IMR-90 (cell line): ENCODE measurements at regions not wholly inside any gene's neighbourhood (a gene's known extent, or its start where the extent isn't known, plus 50 kb on each side); places are given as distances from the start of the nearest gene placed in this dataset.

Experiments used
- ATAC-seq: fragments of 200-7000 bp; cut with Tn5 transposase; 2 replicates; pipeline ENCODE4 v1.9.1; 2020; ENCODE audit warnings: low read depth, mild to moderate bottlenecking, moderate library complexity
- BruUV-seq: library from RNA; stranded (reverse); fragments of 400-500 nt; replicated peaks from 2 replicates; lab custom pipeline; 2021; lab: Mats Ljungman, UMichigan
- CTCF ChIA-PET: fragments of 300-600 bp; formaldehyde crosslinking; extraction: SDS; loops from one replicate; lab custom pipeline; 2021; ENCODE audit warnings: antibody characterized with exemption; lab: Yijun Ruan, JAX
- POLR2A ChIA-PET: fragments of 300-600 bp; sonication (Branson Sonifier 250); formaldehyde crosslinking; loops from one replicate; lab custom pipeline; 2022; ENCODE audit warnings: antibody characterized with exemption; ENCODE audit not compliant: unreplicated experiment; lab: Charles Lee
- DNase-seq: peaks from one replicate; pipeline ENCODE4 v3.0.0; 2013
- H2AFZ ChIP-seq: replicated peaks from 2 replicates; pipeline ENCODE3; 2013; ENCODE audit warnings: low read length, mild to moderate bottlenecking; ENCODE audit not compliant: poor library complexity
- H2AK5ac ChIP-seq: 2 replicates; pipeline ENCODE4 v1.6.1; 2013; ENCODE audit warnings: low read depth, low read length, inconsistent platforms
- H2AK9ac ChIP-seq: replicated peaks from 2 replicates; pipeline ENCODE3; 2013; ENCODE audit warnings: mild to moderate bottlenecking, low read depth, low read length, moderate library complexity; ENCODE audit not compliant: poor library complexity
- H2BK120ac ChIP-seq: 2 replicates; pipeline ENCODE4 v1.6.1; 2013; ENCODE audit warnings: low read depth, low read length, inconsistent platforms
- H2BK15ac ChIP-seq: 3 replicates; pipeline ENCODE4 v1.6.1; 2013; ENCODE audit warnings: low read depth, low read length, inconsistent platforms
- H2BK20ac ChIP-seq: 2 replicates; pipeline ENCODE4 v1.6.1; 2013; ENCODE audit warnings: low read depth, mild to moderate bottlenecking, inconsistent platforms, low read length, moderate library complexity
- H2BK5ac ChIP-seq: 2 replicates; pipeline ENCODE4 v1.6.1; 2013; ENCODE audit warnings: mild to moderate bottlenecking, low read depth, low read length, inconsistent platforms; ENCODE audit not compliant: poor library complexity, severe bottlenecking
- H3K14ac ChIP-seq: replicated peaks from 2 replicates; pipeline ENCODE4 v1.6.1; 2013; ENCODE audit warnings: low read depth, low read length, inconsistent platforms
- H3K18ac ChIP-seq: 2 replicates; pipeline ENCODE4 v1.6.1; 2013; ENCODE audit warnings: low read depth, low read length, control low read depth
- H3K23ac ChIP-seq: 2 replicates; pipeline ENCODE4 v1.6.1; 2013; ENCODE audit warnings: low read depth, low read length, inconsistent platforms
- H3K27ac ChIP-seq: 2 replicates; pipeline ENCODE4 v1.5.1; 2013; ENCODE audit warnings: mild to moderate bottlenecking, control low read depth, low read length; ENCODE audit not compliant: insufficient read depth
- H3K27me3 ChIP-seq: 2 replicates; pipeline ENCODE4 v1.6.1; 2013; ENCODE audit warnings: low read length; ENCODE audit not compliant: control insufficient read depth, insufficient read depth
- H3K36me3 ChIP-seq: 2 replicates; pipeline ENCODE4 v1.6.1; 2013; ENCODE audit warnings: low read length, mixed read lengths; ENCODE audit not compliant: control insufficient read depth, insufficient read depth
- H3K4ac ChIP-seq: 2 replicates; pipeline ENCODE4 v1.6.1; 2013; ENCODE audit warnings: low read depth, low read length, inconsistent platforms
- H3K4me1 ChIP-seq: 2 replicates; pipeline ENCODE4 v1.6.1; 2013; ENCODE audit warnings: low read length, mixed read lengths; ENCODE audit not compliant: control insufficient read depth, insufficient read depth
- H3K4me2 ChIP-seq: 2 replicates; pipeline ENCODE4 v1.6.1; 2013; ENCODE audit warnings: low read depth, mild to moderate bottlenecking, control low read depth, low read length, moderate library complexity
- H3K4me3 ChIP-seq: 2 replicates; pipeline ENCODE4 v1.5.1; 2013; ENCODE audit warnings: low read depth, mild to moderate bottlenecking, control low read depth, low read length, moderate library complexity; ENCODE audit not compliant: insufficient read depth
- H3K56ac ChIP-seq: 2 replicates; pipeline ENCODE4 v1.6.1; 2013; ENCODE audit warnings: low read length, inconsistent platforms; ENCODE audit not compliant: insufficient read depth; ENCODE audit errors: extremely low read depth
- H3K79me1 ChIP-seq, 2 experiments: 2 replicates each; pipeline ENCODE4 v1.6.1; 2013; ENCODE audit warnings: low read length in 2 of 2, inconsistent platforms in 1 of 2, low read depth in 1 of 2
- H3K9ac ChIP-seq: 2 replicates; pipeline ENCODE4 v1.6.1; 2013; ENCODE audit warnings: low read depth, low read length, control low read depth
- H3K9me1 ChIP-seq: 2 replicates; pipeline ENCODE4 v1.6.1; 2013; ENCODE audit warnings: low read length, inconsistent platforms; ENCODE audit not compliant: insufficient read depth
- H3K9me3 ChIP-seq: 2 replicates; pipeline ENCODE4 v1.6.1; 2013; ENCODE audit warnings: low read length; ENCODE audit not compliant: control insufficient read depth, insufficient read depth
- H4K20me1 ChIP-seq: 2 replicates; pipeline ENCODE4 v1.6.1; 2013; ENCODE audit warnings: low read length, inconsistent platforms; ENCODE audit not compliant: insufficient read depth
- H4K5ac ChIP-seq: 2 replicates; pipeline ENCODE4 v1.6.1; 2013; ENCODE audit warnings: mild to moderate bottlenecking, low read depth, low read length, control low read depth
- H4K8ac ChIP-seq, 2 experiments: 2 replicates each; pipeline ENCODE4 v1.6.1; 2013; ENCODE audit warnings: low read depth in 2 of 2, low read length in 2 of 2, control low read depth in 1 of 2, inconsistent platforms in 1 of 2
- H4K91ac ChIP-seq: 2 replicates; pipeline ENCODE4 v1.6.1; 2013; ENCODE audit warnings: low read depth, low read length, inconsistent platforms; ENCODE audit not compliant: insufficient read depth
- MAFK ChIP-seq: IDR thresholded peaks from 2 replicates; pipeline ENCODE4 v1.6.1; 2012; ENCODE audit warnings: low read depth, low read length, improper control_type of control experiment
- RCOR1 ChIP-seq: IDR thresholded peaks from 2 replicates; pipeline ENCODE4 v1.6.1; 2012; ENCODE audit warnings: mild to moderate bottlenecking, low read length, improper control_type of control experiment; ENCODE audit not compliant: insufficient replicate concordance
- RFX5 ChIP-seq: IDR thresholded peaks from 2 replicates; pipeline ENCODE4 v1.8.0; 2012; ENCODE audit warnings: low read depth, mild to moderate bottlenecking, low read length, moderate library complexity
- USF2 ChIP-seq: fragments of 150-350 bp; IDR thresholded peaks from 2 replicates; pipeline ENCODE4 v1.6.1; 2017; ENCODE audit warnings: mild to moderate bottlenecking, antibody characterized with exemption, low read length, low read depth
- WGBS, 2 experiments: methylation state at CpG; one replicate each; pipeline versions ENCODE4 v1.1.5 to v1.1.7; 2013; ENCODE audit warnings: missing lambda C conversion rate in 2 of 2; ENCODE audit not compliant: insufficient read length in 1 of 2; ENCODE audit errors: extremely low coverage in 2 of 2; 5-methylcytosine and 5-hydroxymethylcytosine counted together
- dilution Hi-C: fragments of 300-500 bp; cut with HindIII; formaldehyde crosslinking; loops from one replicate; pipeline ENCODE4 v1.14.3; 2018; ENCODE audit warnings: low sequenced_read_pairs; ENCODE audit not compliant: unreplicated experiment
- in situ Hi-C: fragments of 300-500 bp; cut with MboI; formaldehyde crosslinking; loops from 3 replicates; pipeline ENCODE4 v1.14.3; 2019; ENCODE audit warnings: low sequenced_read_pairs, inconsistent platforms, mixed read lengths
- intact Hi-C: fragments of 100-400 bp; cut with micrococcal nuclease; formaldehyde crosslinking; loops from 2 replicates; pipeline ENCODE4 v1.10.0; 2022
- TF ChIP-seq, protein P1 (sequence below): fragments of 150-350 bp; IDR thresholded peaks from 2 replicates; pipeline ENCODE4 v1.6.1; 2016; ENCODE audit warnings: low read depth, mild to moderate bottlenecking, low read length, moderate library complexity, borderline replicate concordance

DNA sequence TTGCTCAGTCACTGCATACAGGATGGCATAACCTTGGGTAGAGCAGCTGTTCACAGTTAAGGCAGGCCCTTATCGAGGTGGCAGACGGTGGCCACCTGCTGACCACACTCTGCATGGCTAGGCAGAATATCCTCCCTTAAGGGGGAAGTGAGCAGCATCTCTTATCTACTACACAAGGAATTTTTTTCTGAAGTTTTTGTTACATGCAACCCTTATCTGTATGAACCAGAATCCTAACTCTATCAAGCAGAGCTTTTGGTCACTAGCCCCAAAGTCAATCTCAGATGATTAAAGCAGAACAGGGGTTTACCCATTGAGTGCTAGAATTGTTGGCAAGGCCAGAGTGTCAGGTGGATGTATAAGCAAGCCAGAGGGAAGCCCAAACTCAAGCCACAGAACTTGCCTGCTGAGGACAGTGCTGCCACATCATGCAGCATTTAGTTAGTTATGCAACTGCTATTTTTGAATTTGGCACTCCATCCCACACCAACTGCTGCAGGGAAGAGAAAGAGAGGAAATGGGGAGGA, 192.8 kb downstream of the TBX5 start:
- in situ Hi-C loops (no loop called here), intact Hi-C loops (no loop called here), dilution Hi-C loops (no loop called here)
- Histone ChIP-seq H3K4ac (no peak overlapping the region), H4K20me1 (no peaks in the 10 kb centered on the region), H3K14ac (no peak overlapping the region), H3K56ac (no peak overlapping the region), H3K4me1 (no peaks in the 10 kb centered on the region), H2BK120ac (no peak overlapping the region), H2BK5ac (no peak overlapping the region), H4K91ac (no peak overlapping the region), H3K4me2 (no peak overlapping the region), H3K18ac (no peak overlapping the region), H3K4me3 (no peak overlapping the region), H4K5ac (no peak overlapping the region), H3K9ac (no peak overlapping the region), H3K27me3 (peaks cover 4% of the 10 kb centered on the region), H2AFZ (no peak overlapping the region), H2BK15ac (no peak overlapping the region), H4K8ac (no peak overlapping the region), H3K79me1 (no peaks in the 10 kb centered on the region), H2AK5ac (no peak overlapping the region), H3K9me3 (no peaks in the 10 kb centered on the region), H3K9me1 (no peaks in the 10 kb centered on the region), H3K23ac (no peak overlapping the region), H2BK20ac (no peak overlapping the region), H3K36me3 (no peaks in the 10 kb centered on the region), H3K27ac (no peak overlapping the region), H2AK9ac (no peak overlapping the region)
- no peak for DNase-seq
- TF ChIP-seq USF2 (no peak), MAFK (no peak), RCOR1 (no peak), RFX5 (no peak)
- TF ChIP-seq, protein P1, sequence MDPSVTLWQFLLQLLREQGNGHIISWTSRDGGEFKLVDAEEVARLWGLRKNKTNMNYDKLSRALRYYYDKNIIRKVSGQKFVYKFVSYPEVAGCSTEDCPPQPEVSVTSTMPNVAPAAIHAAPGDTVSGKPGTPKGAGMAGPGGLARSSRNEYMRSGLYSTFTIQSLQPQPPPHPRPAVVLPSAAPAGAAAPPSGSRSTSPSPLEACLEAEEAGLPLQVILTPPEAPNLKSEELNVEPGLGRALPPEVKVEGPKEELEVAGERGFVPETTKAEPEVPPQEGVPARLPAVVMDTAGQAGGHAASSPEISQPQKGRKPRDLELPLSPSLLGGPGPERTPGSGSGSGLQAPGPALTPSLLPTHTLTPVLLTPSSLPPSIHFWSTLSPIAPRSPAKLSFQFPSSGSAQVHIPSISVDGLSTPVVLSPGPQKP: no peak
- BruUV-seq: no TSS peak
- ChIA-PET POLR2A (no interaction called here), CTCF (interaction anchor here (1.0 kb wide), 1 partner anchor 12 kb away, joined by 6 read pairs; no protein-coding TSS in a partner anchor)
- WGBS, 2 experiments: no CpG with 5 or more reads among the region's 2 CpGs
- no peak for ATAC-seq
